CD14-positive monocyte (primary cell): ENCODE measurements at regions not wholly inside any gene's neighbourhood (a gene's known extent, or its start where the extent isn't known, plus 50 kb on each side); places are given as distances from the start of the nearest gene placed in this dataset.

ENCODE experiments used
- DNase-seq, 3 donors: peaks; one replicate each; pipeline ENCODE4 v3.0.0-alpha.2; 2011 to 2022
- H2AFZ ChIP-seq: 2 replicates; pipeline ENCODE4 v1.6.0; 2012; ENCODE audit warnings: mild to moderate bottlenecking, low read depth, low read length, inconsistent platforms; ENCODE audit not compliant: insufficient read depth, poor library complexity, severe bottlenecking
- H3K27ac ChIP-seq, 2 donors: 1 replicate in 1 of 2; 2 replicates in 1 of 2; pipeline ENCODE4 v1.5.1; 2012 to 2013; ENCODE audit warnings: low read length in 2 of 2, control low read depth in 1 of 2, inconsistent platforms in 1 of 2, low read depth in 1 of 2, mild to moderate bottlenecking in 1 of 2
- H3K27me3 ChIP-seq, 2 donors: one replicate each; pipeline versions ENCODE4 v1.6.0 to v1.6.1; 2011 to 2013; ENCODE audit warnings: low read length in 2 of 2; ENCODE audit not compliant: control insufficient read depth in 2 of 2, insufficient read depth in 2 of 2
- H3K36me3 ChIP-seq, 2 donors: replicated peaks in 1 of 2; 1 replicate in 1 of 2; 2 replicates in 1 of 2; pipeline versions ENCODE4 v1.5.1 to v1.6.1; 2012 to 2013; ENCODE audit warnings: low read length in 2 of 2, control low read depth in 1 of 2, inconsistent platforms in 1 of 2, mild to moderate bottlenecking in 1 of 2; ENCODE audit not compliant: insufficient read depth in 2 of 2, control insufficient read depth in 1 of 2
- H3K4me1 ChIP-seq, 2 donors: 1 replicate in 1 of 2; 2 replicates in 1 of 2; pipeline versions ENCODE4 v1.5.1 to v1.6.1; 2012 to 2013; ENCODE audit warnings: low read length in 2 of 2, control low read depth in 1 of 2, inconsistent platforms in 1 of 2, mild to moderate bottlenecking in 1 of 2, moderate library complexity in 1 of 2; ENCODE audit not compliant: insufficient read depth in 2 of 2, control insufficient read depth in 1 of 2
- H3K4me2 ChIP-seq: replicated peaks from 2 replicates; pipeline ENCODE3; 2012; ENCODE audit warnings: low read length, moderate library complexity, mild to moderate bottlenecking; ENCODE audit not compliant: poor library complexity, severe bottlenecking; ENCODE audit errors: extremely low read depth
- H3K4me3 ChIP-seq, 3 experiments: fragments of 200-600 bp in 1 of 3; sonication (generic) in 1 of 3; replicated peaks in 1 of 3; 1 replicate in 2 of 3; 2 replicates in 1 of 3; pipeline ENCODE4 v1.5.1; 2011 to 2013; ENCODE audit warnings: low read length in 3 of 3, mild to moderate bottlenecking in 3 of 3, control low read depth in 2 of 3, low read depth in 2 of 3, inconsistent platforms in 1 of 3, moderate library complexity in 1 of 3
- H3K79me2 ChIP-seq: 2 replicates; pipeline ENCODE4 v1.6.0; 2012; ENCODE audit warnings: mild to moderate bottlenecking, control low read depth, inconsistent platforms, low read length, moderate library complexity; ENCODE audit not compliant: insufficient read depth
- H3K9ac ChIP-seq: 2 replicates; pipeline ENCODE4 v1.6.0; 2017; ENCODE audit warnings: low read length, mild to moderate bottlenecking; ENCODE audit not compliant: insufficient read depth, poor library complexity, severe bottlenecking
- H3K9me3 ChIP-seq, 2 donors: replicated peaks in 1 of 2; 1 replicate in 1 of 2; 2 replicates in 1 of 2; pipeline versions ENCODE4 v1.5.1 to v1.6.1; 2012 to 2013; ENCODE audit warnings: low read length in 2 of 2, control low read depth in 1 of 2; ENCODE audit not compliant: control insufficient read depth in 1 of 2, insufficient read depth in 1 of 2
- H4K20me1 ChIP-seq: 2 replicates; pipeline ENCODE4 v1.6.0; 2012; ENCODE audit warnings: mild to moderate bottlenecking, low read length, control low read depth, moderate library complexity; ENCODE audit not compliant: insufficient read depth
- H3K27ac Mint-ChIP-seq, 7 donors: one replicate each; pipeline ENCODE4 v1.8.0; 2020; ENCODE audit warnings: mild to moderate bottlenecking in 7 of 7, mixed read lengths in 7 of 7, moderate library complexity in 6 of 7, inconsistent platforms in 2 of 7
- H3K27me3 Mint-ChIP-seq, 3 donors: one replicate each; pipeline ENCODE4 v1.8.0; 2021 to 2022; ENCODE audit warnings: low read depth in 3 of 3, mild to moderate bottlenecking in 3 of 3, mixed read lengths in 3 of 3, moderate library complexity in 3 of 3, inconsistent platforms in 1 of 3
- H3K36me3 Mint-ChIP-seq, 2 donors: one replicate each; pipeline ENCODE4 v1.8.0; 2020; ENCODE audit warnings: mixed read lengths in 2 of 2, inconsistent platforms in 1 of 2, mild to moderate bottlenecking in 1 of 2
- H3K4me1 Mint-ChIP-seq: one replicate; pipeline ENCODE4 v1.8.0; 2020; ENCODE audit warnings: mild to moderate bottlenecking, mixed read lengths
- H3K4me3 Mint-ChIP-seq, 2 donors: one replicate each; pipeline ENCODE4 v1.8.0; 2020; ENCODE audit warnings: mild to moderate bottlenecking in 2 of 2, mixed read lengths in 2 of 2, moderate library complexity in 1 of 2
- H3K9me3 Mint-ChIP-seq, 7 donors: one replicate each; pipeline ENCODE4 v1.8.0; 2020 to 2022; ENCODE audit warnings: mixed read lengths in 7 of 7, mild to moderate bottlenecking in 6 of 7, moderate library complexity in 6 of 7, inconsistent platforms in 2 of 7
- WGBS: methylation state at CpG from one replicate; pipeline ENCODE4 v1.1.5; 2013; ENCODE audit warnings: missing lambda C conversion rate; ENCODE audit not compliant: insufficient coverage; 5-methylcytosine and 5-hydroxymethylcytosine counted together
- intact Hi-C, 2 donors: fragments of 100-400 bp; cut with micrococcal nuclease; formaldehyde crosslinking; loops; one replicate each; pipeline versions ENCODE4 v1.15.0 to v1.15.1; 2023
- TF ChIP-seq, protein P1 (sequence below): fragments of 200-600 bp; IDR thresholded peaks from one replicate; pipeline ENCODE4 v1.8.0; 2022; ENCODE audit warnings: antibody characterized with exemption, mild to moderate bottlenecking

DNA sequence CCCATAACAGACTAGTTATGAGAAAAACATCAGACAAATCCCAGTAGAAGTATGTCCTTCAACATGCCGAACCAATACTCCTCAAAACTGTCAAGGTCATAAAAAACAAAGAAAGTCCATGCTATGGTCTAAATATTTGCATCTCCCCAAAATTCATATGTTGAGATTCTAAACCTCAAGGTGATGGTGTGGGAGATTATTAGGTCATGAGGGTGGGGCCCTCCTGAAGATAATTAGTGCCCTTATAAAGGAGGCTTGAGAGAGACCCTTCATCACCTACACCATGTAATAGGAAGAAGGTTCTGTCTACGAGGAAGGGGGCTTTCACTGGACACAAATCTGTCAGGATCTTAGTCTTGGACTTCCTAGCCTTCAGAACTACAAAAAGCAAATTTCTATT lies 118.6 kb upstream of the GUCY1A2 start:
- H3K9me3 Mint-ChIP-seq: peaks cover 3 to 28% (median 5%) of the 10 kb centered on the region in 7 donors
- Histone ChIP-seq H4K20me1 (no peaks in the 10 kb centered on the region), H3K27me3 (no peaks in the 10 kb centered on the region), H3K9ac (no peak overlapping the region), H3K4me2 (no peak overlapping the region), H3K79me2 (no peaks in the 10 kb centered on the region), H2AFZ (no peak overlapping the region), H3K4me1 (no peaks in the 10 kb centered on the region), H3K4me3 (no peak overlapping the region), H3K36me3 (no peaks in the 10 kb centered on the region), H3K27ac (no peak overlapping the region), H3K9me3 (peaks cover 13 to 15% of the 10 kb centered on the region in 2 donors)
- no CpG with 5 or more reads among the region's 2 CpGs for WGBS
- no peak for DNase-seq
- H3K4me3 Mint-ChIP-seq: no peak overlapping the region
- H3K36me3 Mint-ChIP-seq: no peaks in the 10 kb centered on the region
- no peaks in the 10 kb centered on the region for H3K4me1 Mint-ChIP-seq
- TF ChIP-seq, protein P1, sequence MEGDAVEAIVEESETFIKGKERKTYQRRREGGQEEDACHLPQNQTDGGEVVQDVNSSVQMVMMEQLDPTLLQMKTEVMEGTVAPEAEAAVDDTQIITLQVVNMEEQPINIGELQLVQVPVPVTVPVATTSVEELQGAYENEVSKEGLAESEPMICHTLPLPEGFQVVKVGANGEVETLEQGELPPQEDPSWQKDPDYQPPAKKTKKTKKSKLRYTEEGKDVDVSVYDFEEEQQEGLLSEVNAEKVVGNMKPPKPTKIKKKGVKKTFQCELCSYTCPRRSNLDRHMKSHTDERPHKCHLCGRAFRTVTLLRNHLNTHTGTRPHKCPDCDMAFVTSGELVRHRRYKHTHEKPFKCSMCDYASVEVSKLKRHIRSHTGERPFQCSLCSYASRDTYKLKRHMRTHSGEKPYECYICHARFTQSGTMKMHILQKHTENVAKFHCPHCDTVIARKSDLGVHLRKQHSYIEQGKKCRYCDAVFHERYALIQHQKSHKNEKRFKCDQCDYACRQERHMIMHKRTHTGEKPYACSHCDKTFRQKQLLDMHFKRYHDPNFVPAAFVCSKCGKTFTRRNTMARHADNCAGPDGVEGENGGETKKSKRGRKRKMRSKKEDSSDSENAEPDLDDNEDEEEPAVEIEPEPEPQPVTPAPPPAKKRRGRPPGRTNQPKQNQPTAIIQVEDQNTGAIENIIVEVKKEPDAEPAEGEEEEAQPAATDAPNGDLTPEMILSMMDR: no peak
- H3K27me3 Mint-ChIP-seq: peaks cover 0 to 2% (median 0%) of the 10 kb centered on the region in 3 donors
- intact Hi-C loops: no loop called here
- no peak overlapping the region for H3K27ac Mint-ChIP-seq

DNA sequence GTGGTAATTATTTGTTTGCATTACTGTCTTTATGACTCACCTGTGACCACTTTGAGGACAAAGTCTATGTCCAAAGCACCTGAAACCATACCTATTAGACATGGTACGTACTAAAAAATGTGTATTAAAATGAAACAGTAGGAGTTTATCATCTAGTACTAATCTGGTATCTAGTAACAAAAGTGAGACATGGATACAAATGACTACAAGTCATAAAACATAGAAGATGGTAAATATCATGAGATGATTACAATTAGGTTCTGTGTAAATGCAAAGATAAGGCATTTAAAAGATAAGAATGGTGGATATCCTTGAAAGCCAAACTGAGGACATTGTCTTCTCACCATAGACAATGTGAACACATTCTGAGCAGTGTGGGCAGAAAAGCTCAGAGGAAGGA lies 113.5 kb upstream of the GUCY1A2 start:
- Histone ChIP-seq H3K27ac (no peak overlapping the region), H3K4me2 (no peak overlapping the region), H3K9me3 (peaks cover 11 to 16% of the 10 kb centered on the region in 2 donors), H3K4me3 (no peak overlapping the region), H4K20me1 (no peaks in the 10 kb centered on the region), H2AFZ (no peak overlapping the region), H3K79me2 (no peaks in the 10 kb centered on the region), H3K27me3 (no peaks in the 10 kb centered on the region), H3K36me3 (no peaks in the 10 kb centered on the region), H3K4me1 (no peaks in the 10 kb centered on the region), H3K9ac (no peak overlapping the region)
- no CpG with 5 or more reads among the region's 1 CpG for WGBS
- Mint-ChIP-seq H3K36me3 (no peaks in the 10 kb centered on the region), H3K4me3 (no peak overlapping the region), H3K27me3 (no peaks in the 10 kb centered on the region), H3K9me3 (peaks cover 4 to 20% (median 10%) of the 10 kb centered on the region in 7 donors), H3K4me1 (no peaks in the 10 kb centered on the region), H3K27ac (no peak overlapping the region)
- intact Hi-C loops: no loop called here
- no peak for DNase-seq
- TF ChIP-seq, protein P1: no peak
